HG03025 (cell line): ENCODE measurements at regions not wholly inside any gene's neighbourhood (a gene's known extent, or its start where the extent isn't known, plus 50 kb on each side); places are given as distances from the start of the nearest gene placed in this dataset.

Experiments
- ATAC-seq: cut with Tn5 transposase; IDR thresholded peaks from one replicate; pipeline ENCODE4 v1.9.1; 2021; ENCODE audit warnings: mild to moderate bottlenecking, moderate library complexity; ENCODE audit not compliant: unreplicated experiment, low FRiP score

- no peak for ATAC-seq
Measured at GRCh38 chr13:89603187-89603586, 1744.3 kb upstream of the MIR17HG start.

- ATAC-seq, result no peak
Measured at GRCh38 chr13:89609318-89609717, 1738.2 kb upstream of the MIR17HG start.

- no peak for ATAC-seq
Measured at GRCh38 chr13:89610331-89610730, 1737.2 kb upstream of the MIR17HG start.

GRCh38 chr13:89610881-89611280 lies 1736.6 kb upstream of the MIR17HG start:
- ATAC-seq, result no peak

GRCh38 chr13:89627996-89628395 lies 1719.5 kb upstream of the MIR17HG start:
- no peak for ATAC-seq

- ATAC-seq, result no peak
Measured at GRCh38 chr13:89628567-89628966, 1718.9 kb upstream of the MIR17HG start.

- ATAC-seq, result no peak
Measured at GRCh38 chr13:89650226-89650625, 1697.3 kb upstream of the MIR17HG start.

- ATAC-seq, result no peak
Measured at GRCh38 chr13:89660752-89661151, 1686.7 kb upstream of the MIR17HG start.

GRCh38 chr13:89673789-89674311 lies 1673.6 kb upstream of the MIR17HG start:
- ATAC-seq, result no peak

GRCh38 chr13:89678466-89679121 lies 1668.9 kb upstream of the MIR17HG start:
- ATAC-seq, result no peak

GRCh38 chr13:89684896-89685295 lies 1662.6 kb upstream of the MIR17HG start:
- no peak for ATAC-seq

- no peak for ATAC-seq
Measured at GRCh38 chr13:89686171-89686570, 1661.3 kb upstream of the MIR17HG start.

- no peak for ATAC-seq
Measured at GRCh38 chr13:89687066-89687465, 1660.4 kb upstream of the MIR17HG start.

GRCh38 chr13:89688918-89689317 lies 1658.6 kb upstream of the MIR17HG start:
- ATAC-seq, result no peak

- no peak for ATAC-seq
Measured at GRCh38 chr13:89694451-89694850, 1653.0 kb upstream of the MIR17HG start.

GRCh38 chr13:89695343-89696257 lies 1651.9 kb upstream of the MIR17HG start:
- no peak for ATAC-seq

GRCh38 chr13:89701913-89702312 lies 1645.6 kb upstream of the MIR17HG start:
- ATAC-seq, result no peak

GRCh38 chr13:89704040-89704439 lies 1643.4 kb upstream of the MIR17HG start:
- no peak for ATAC-seq

- ATAC-seq, result no peak
Measured at GRCh38 chr13:89708013-89708412, 1639.5 kb upstream of the MIR17HG start.

- ATAC-seq, result no peak
Measured at GRCh38 chr13:89721216-89721615, 1626.3 kb upstream of the MIR17HG start.

GRCh38 chr13:89726690-89727435 lies 1620.6 kb upstream of the MIR17HG start:
- ATAC-seq, result no peak
